ENCODE measurements at regions not wholly inside any gene's neighbourhood (a gene's known extent, or its start where the extent isn't known, plus 50 kb on each side); places are given as distances from the start of the nearest gene placed in this dataset.

GRCh38 chr17:5667871-5668270 lies 83.6 kb upstream of the NLRP1 start:
- TF ChIP-seq, protein P1, sequence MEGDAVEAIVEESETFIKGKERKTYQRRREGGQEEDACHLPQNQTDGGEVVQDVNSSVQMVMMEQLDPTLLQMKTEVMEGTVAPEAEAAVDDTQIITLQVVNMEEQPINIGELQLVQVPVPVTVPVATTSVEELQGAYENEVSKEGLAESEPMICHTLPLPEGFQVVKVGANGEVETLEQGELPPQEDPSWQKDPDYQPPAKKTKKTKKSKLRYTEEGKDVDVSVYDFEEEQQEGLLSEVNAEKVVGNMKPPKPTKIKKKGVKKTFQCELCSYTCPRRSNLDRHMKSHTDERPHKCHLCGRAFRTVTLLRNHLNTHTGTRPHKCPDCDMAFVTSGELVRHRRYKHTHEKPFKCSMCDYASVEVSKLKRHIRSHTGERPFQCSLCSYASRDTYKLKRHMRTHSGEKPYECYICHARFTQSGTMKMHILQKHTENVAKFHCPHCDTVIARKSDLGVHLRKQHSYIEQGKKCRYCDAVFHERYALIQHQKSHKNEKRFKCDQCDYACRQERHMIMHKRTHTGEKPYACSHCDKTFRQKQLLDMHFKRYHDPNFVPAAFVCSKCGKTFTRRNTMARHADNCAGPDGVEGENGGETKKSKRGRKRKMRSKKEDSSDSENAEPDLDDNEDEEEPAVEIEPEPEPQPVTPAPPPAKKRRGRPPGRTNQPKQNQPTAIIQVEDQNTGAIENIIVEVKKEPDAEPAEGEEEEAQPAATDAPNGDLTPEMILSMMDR (optimal IDR thresholded peaks at IDR 0.05 in 1 of 3, IDR thresholded peaks at IDR 0.05 in 1 of 3, conservative IDR thresholded peaks at IDR 0.05 in 1 of 3; ENCODE audit: extremely low read depth in 1 of 3, insufficient read depth in 2 of 3, low read length in 3 of 3) = peak in 1 of 3 experiments; percentile 44
- no peak for TF ChIP-seq EZH2 (IDR thresholded peaks at IDR 0.05; ENCODE audit: low read length)

All from keratinocyte (primary cell).